ENCODE measurements at regions not wholly inside any gene's neighbourhood (a gene's known extent, or its start where the extent isn't known, plus 50 kb on each side); places are given as distances from the start of the nearest gene placed in this dataset.
"Not testable (repeated sequence)": the region's sequence is repeated elsewhere in the genome, so short reads cannot be mapped to it uniquely, and the experiment has no call there.

GRCh38 chr18:28332071-28332470, 155.1 kb upstream of the CDH2 start:
- DNase-seq (ENCODE audit: low read depth): no peak

DNA sequence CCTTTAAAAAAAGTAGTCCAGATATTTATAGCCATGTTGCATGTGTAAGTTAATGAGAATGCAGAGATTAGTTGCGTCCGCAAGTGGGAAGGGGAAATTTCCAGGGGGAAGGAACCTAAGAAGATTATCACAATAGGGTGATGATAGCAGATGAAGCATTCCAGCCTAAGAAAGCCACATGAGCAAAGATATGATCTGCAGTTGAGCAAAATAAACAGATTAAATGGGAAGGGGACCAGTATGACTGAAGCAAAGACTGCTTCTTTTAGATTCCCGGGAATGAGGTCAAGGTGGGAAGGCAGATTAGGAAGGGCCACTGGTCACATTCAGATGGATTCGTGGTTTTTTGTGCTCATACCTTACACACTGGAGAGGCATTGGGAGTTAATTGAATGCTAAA, 154.6 kb upstream of the CDH2 start:
- DNase-seq (ENCODE audit: low read depth): no peak

GRCh38 chr18:28313602-28314001, 136.7 kb upstream of the CDH2 start:
- no peak for DNase-seq (ENCODE audit: low read depth)

GRCh38 chr18:28288784-28289183, 111.9 kb upstream of the CDH2 start:
- DNase-seq (ENCODE audit: low read depth): no peak

DNA sequence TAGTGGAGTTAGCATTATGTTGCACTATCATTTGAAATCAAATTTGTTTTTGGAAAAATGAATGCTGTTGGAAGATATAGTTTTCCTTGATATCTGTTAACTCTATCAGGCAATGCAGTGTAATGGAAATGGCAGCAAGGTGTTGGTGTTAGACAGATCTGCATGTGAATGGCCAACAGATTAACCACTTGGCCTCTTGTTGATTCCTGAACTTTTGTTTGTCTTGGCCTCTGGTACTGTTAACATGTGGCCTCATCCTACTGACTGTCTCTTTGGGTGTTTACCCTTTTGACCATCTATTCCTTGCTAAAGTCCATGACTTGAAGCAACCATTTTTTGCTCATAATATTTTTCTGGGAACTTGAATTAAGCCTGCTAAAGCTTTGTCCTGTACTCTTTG, 110.2 kb upstream of the CDH2 start:
- no peak for DNase-seq (ENCODE audit: low read depth)

DNA sequence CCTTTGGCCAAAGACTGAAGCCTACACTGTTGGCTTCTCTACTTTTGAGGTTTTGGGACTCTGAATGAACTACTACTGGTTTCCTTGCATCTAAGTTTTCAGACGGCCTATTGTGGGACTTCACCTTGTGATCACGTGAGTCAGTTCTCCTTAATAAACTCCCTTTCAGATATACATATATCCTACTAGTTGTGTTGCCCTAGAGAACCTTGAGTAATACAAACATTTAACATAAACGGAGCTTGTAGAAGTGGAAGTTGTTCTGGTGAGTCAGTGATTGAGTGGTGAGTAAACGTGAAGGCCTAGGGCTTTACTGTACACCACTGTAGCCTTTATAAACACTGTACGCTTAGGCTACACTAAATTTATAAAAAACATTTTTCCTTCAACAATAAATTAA, 107.2 kb upstream of the CDH2 start:
- DNase-seq (ENCODE audit: low read depth): peak; percentile 55

DNA sequence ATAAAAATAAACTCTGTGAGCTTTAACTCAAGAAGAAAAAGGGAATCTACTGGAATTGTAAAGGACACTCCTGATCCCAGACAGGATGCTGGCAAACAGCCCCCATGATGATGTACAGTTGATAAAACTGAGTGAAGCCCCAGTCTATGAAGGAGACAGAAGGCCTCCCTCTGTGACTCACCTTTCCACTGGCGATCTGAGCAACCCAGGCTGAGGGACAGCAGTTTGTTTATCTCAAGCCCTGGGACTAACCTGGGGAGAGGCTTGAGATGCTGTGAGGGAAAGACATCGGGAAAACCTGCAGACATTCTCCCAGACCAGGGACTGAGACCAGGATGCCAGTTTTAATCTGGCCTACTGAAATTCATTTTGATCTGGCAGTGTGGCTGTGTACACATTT, 104.5 kb upstream of the CDH2 start:
- DNase-seq (ENCODE audit: low read depth): no peak

- no peak for DNase-seq (ENCODE audit: low read depth)
These were observed 92.8 kb upstream of the CDH2 start for GRCh38 chr18:28269750-28270149.

GRCh38 chr18:28267878-28268625, 91.1 kb upstream of the CDH2 start:
- peak; percentile 83 for DNase-seq (ENCODE audit: low read depth)

GRCh38 chr18:28267276-28267675, 90.3 kb upstream of the CDH2 start:
- DNase-seq (ENCODE audit: low read depth): peak; percentile 39

DNA sequence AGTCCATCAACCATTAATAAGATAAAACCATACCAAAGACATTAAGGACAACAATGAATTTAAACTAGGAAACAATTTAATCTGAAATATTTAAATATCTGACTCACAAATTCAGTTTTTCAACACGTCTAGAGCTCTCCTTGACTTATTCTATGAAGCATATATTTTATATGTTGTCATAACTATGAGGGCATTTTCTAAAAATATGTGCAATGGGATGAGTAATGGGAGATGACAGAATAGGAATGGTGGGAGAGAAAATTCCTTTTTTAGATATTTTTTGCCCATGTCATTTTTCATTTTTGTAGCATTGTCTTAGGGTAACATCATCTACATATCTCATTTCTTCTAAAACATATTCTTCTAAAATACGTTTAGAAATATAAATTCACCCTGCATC, 79.2 kb upstream of the CDH2 start:
- peak; percentile 20 for DNase-seq (ENCODE audit: low read depth)

- no peak for DNase-seq (ENCODE audit: low read depth)
These were observed 71.7 kb upstream of the CDH2 start for GRCh38 chr18:28248653-28249052.

- not testable (repeated sequence) for DNase-seq (ENCODE audit: low read depth)
These were observed 63.7 kb upstream of the CDH2 start for GRCh38 chr18:28240626-28241025.

- DNase-seq (ENCODE audit: low read depth): no peak
These were observed 59.6 kb upstream of the CDH2 start for GRCh38 chr18:28236487-28236886.
